HG03108 (cell line): ENCODE measurements at regions not wholly inside any gene's neighbourhood (a gene's known extent, or its start where the extent isn't known, plus 50 kb on each side); places are given as distances from the start of the nearest gene placed in this dataset.
"Not testable (repeated sequence)": the region's sequence is repeated elsewhere in the genome, so short reads cannot be mapped to it uniquely, and the experiment has no call there.

ENCODE experiments used
- ATAC-seq: cut with Tn5 transposase; IDR thresholded peaks from one replicate; pipeline ENCODE4 v1.9.1; 2021; ENCODE audit warnings: moderate library complexity; ENCODE audit not compliant: unreplicated experiment

GRCh38 chr1:199808110-199808870, 219.2 kb upstream of the NR5A2 start:
- no peak for ATAC-seq

GRCh38 chr1:199809311-199809710, 218.2 kb upstream of the NR5A2 start:
- no peak for ATAC-seq

- ATAC-seq, result no peak
Measured at GRCh38 chr1:199811163-199811562, 216.3 kb upstream of the NR5A2 start.

GRCh38 chr1:199813198-199813597, 214.3 kb upstream of the NR5A2 start:
- no peak for ATAC-seq

- ATAC-seq, result no peak
Measured at GRCh38 chr1:199815947-199816346, 211.6 kb upstream of the NR5A2 start.

GRCh38 chr1:199817266-199817665, 210.2 kb upstream of the NR5A2 start:
- ATAC-seq, result no peak

- no peak for ATAC-seq
Measured at GRCh38 chr1:199821029-199821779, 206.3 kb upstream of the NR5A2 start.

- ATAC-seq, result no peak
Measured at GRCh38 chr1:199832451-199832850, 195.1 kb upstream of the NR5A2 start.

- no peak for ATAC-seq
Measured at GRCh38 chr1:199834711-199835110, 192.8 kb upstream of the NR5A2 start.

- no peak for ATAC-seq
Measured at GRCh38 chr1:199836430-199836829, 191.1 kb upstream of the NR5A2 start.

- no peak for ATAC-seq
Measured at GRCh38 chr1:199837321-199837720, 190.2 kb upstream of the NR5A2 start.

- not testable (repeated sequence) for ATAC-seq
Measured at GRCh38 chr1:199839608-199840007, 187.9 kb upstream of the NR5A2 start.

GRCh38 chr1:199843096-199843495, 184.4 kb upstream of the NR5A2 start:
- ATAC-seq, result not testable (repeated sequence)

GRCh38 chr1:199843861-199844260, 183.6 kb upstream of the NR5A2 start:
- no peak for ATAC-seq

GRCh38 chr1:199847021-199847420, 180.5 kb upstream of the NR5A2 start:
- ATAC-seq, result no peak

- ATAC-seq, result no peak
Measured at GRCh38 chr1:199851439-199852140, 175.9 kb upstream of the NR5A2 start.

- no peak for ATAC-seq
Measured at GRCh38 chr1:199854686-199855321, 172.7 kb upstream of the NR5A2 start.

- no peak for ATAC-seq
Measured at GRCh38 chr1:199855580-199855979, 171.9 kb upstream of the NR5A2 start.

- ATAC-seq, result no peak
Measured at GRCh38 chr1:199856216-199856780, 171.2 kb upstream of the NR5A2 start.

GRCh38 chr1:199857108-199857507, 170.4 kb upstream of the NR5A2 start:
- ATAC-seq, result no peak

- no peak for ATAC-seq
Measured at GRCh38 chr1:199857516-199857915, 170.0 kb upstream of the NR5A2 start.
